ENCODE measurements at regions not wholly inside any gene's neighbourhood (a gene's known extent, or its start where the extent isn't known, plus 50 kb on each side); places are given as distances from the start of the nearest gene placed in this dataset.

DNA sequence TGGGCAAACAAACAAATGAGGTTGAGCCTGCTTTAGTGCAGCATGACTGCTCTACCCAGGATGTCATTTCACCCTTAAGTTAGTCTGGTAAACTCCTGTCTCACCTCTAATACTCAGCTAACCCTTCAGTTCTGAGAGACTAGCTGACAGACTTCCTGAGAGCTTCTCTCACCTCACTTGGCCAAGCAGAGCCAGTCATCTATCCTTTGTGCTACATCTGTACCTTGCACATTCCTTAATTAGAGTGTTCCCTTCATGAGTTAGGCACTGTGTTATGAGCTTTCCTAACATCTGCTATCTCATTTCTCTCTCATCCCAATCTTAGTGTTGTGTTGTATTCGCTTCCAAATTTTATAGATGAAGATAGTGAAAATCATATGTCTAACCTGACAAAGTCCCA, 220.1 kb upstream of the PIK3C3 start:
- Histone ChIP-seq H2BK12ac (ENCODE audit: low read length) (no peak overlapping the region), H3K4me3 (ENCODE audit: low read length in 2 of 2) (no peak overlapping the region), H4K8ac (ENCODE audit: low read depth, low read length) (no peak overlapping the region), H3K23ac (ENCODE audit: low read depth, low read length, poor library complexity) (no peak overlapping the region), H3K18ac (ENCODE audit: low read length) (no peak overlapping the region), H4K91ac (ENCODE audit: low read depth, low read length, poor library complexity) (no peak overlapping the region), H3K4me2 (ENCODE audit: insufficient read depth, low read length, poor library complexity, severe bottlenecking) (no peak overlapping the region), H3K27ac (replicated peaks; ENCODE audit: low read length) (no peak overlapping the region), H2BK15ac (ENCODE audit: low read length) (no peak overlapping the region), H3K9ac (ENCODE audit: low read depth, low read length, poor library complexity) (no peak overlapping the region), H3K4me1 (ENCODE audit: control insufficient read depth in 2 of 2, insufficient read depth in 1 of 2, low read depth in 1 of 2, low read length in 2 of 2) (peaks cover 0 to 3% of the 10 kb centered on the region in 2 donors), H3K36me3 (replicated peaks in 1 of 2; ENCODE audit: control insufficient read depth in 2 of 2, insufficient read depth in 2 of 2, low read length in 2 of 2) (no peaks in the 10 kb centered on the region), H3K9me3 (replicated peaks in 1 of 2; ENCODE audit: control insufficient read depth in 2 of 2, insufficient read depth in 1 of 2, low read depth in 1 of 2, low read length in 2 of 2) (no peaks in the 10 kb centered on the region), H3K4ac (ENCODE audit: low read length) (no peak overlapping the region), H2BK5ac (ENCODE audit: low read length) (no peak overlapping the region), H2AK5ac (ENCODE audit: low read depth, low read length) (no peak overlapping the region), H2BK120ac (ENCODE audit: low read depth, low read length) (no peak overlapping the region), H3K79me1 (ENCODE audit: low read depth, low read length) (no peaks in the 10 kb centered on the region), H2AFZ (ENCODE audit: low read length) (no peak overlapping the region), H3K27me3 (ENCODE audit: control insufficient read depth in 3 of 3, insufficient read depth in 3 of 3, low read depth in 1 of 3, low read length in 3 of 3) (no peaks in the 10 kb centered on the region), H3K14ac (ENCODE audit: low read length) (no peak overlapping the region)
- WGBS, 2 donors (ENCODE audit: extremely low coverage in 2 of 2, insufficient read length in 2 of 2, insufficient replicate concordance in 1 of 2), result no CpG with 5 or more reads among the region's 1 CpG
- DNase-seq (ENCODE audit: low spot score), result no peak

- no peak overlapping the region for H2BK15ac ChIP-seq (ENCODE audit: low read length)
- no peak overlapping the region for H3K14ac ChIP-seq (ENCODE audit: low read length)
- no peaks in the 10 kb centered on the region for H3K9me3 ChIP-seq (replicated peaks in 1 of 2; ENCODE audit: control insufficient read depth in 2 of 2, insufficient read depth in 1 of 2, low read depth in 1 of 2, low read length in 2 of 2)
- no peak overlapping the region for H4K91ac ChIP-seq (ENCODE audit: low read depth, low read length, poor library complexity)
- H2AK5ac ChIP-seq (ENCODE audit: low read depth, low read length), result no peak overlapping the region
- no peak overlapping the region for H2BK12ac ChIP-seq (ENCODE audit: low read length)
- no peak overlapping the region for H4K8ac ChIP-seq (ENCODE audit: low read depth, low read length)
- peaks cover 3% of the 10 kb centered on the region in 2 donors for H3K4me1 ChIP-seq (ENCODE audit: control insufficient read depth in 2 of 2, insufficient read depth in 1 of 2, low read depth in 1 of 2, low read length in 2 of 2)
- no peak overlapping the region for H2BK120ac ChIP-seq (ENCODE audit: low read depth, low read length)
- no peak overlapping the region for H3K4ac ChIP-seq (ENCODE audit: low read length)
- H2AFZ ChIP-seq (ENCODE audit: low read length), result no peak overlapping the region
- no peaks in the 10 kb centered on the region for H3K36me3 ChIP-seq (replicated peaks in 1 of 2; ENCODE audit: control insufficient read depth in 2 of 2, insufficient read depth in 2 of 2, low read length in 2 of 2)
- H3K79me1 ChIP-seq (ENCODE audit: low read depth, low read length), result no peaks in the 10 kb centered on the region
- no peak overlapping the region for H3K27ac ChIP-seq (replicated peaks; ENCODE audit: low read length)
- no peaks in the 10 kb centered on the region for H3K27me3 ChIP-seq (ENCODE audit: control insufficient read depth in 3 of 3, insufficient read depth in 3 of 3, low read depth in 1 of 3, low read length in 3 of 3)
- no peak overlapping the region for H2BK5ac ChIP-seq (ENCODE audit: low read length)
- H3K9ac ChIP-seq (ENCODE audit: low read depth, low read length, poor library complexity), result no peak overlapping the region
- no peak overlapping the region for H3K4me2 ChIP-seq (ENCODE audit: insufficient read depth, low read length, poor library complexity, severe bottlenecking)
- no peak overlapping the region for H3K23ac ChIP-seq (ENCODE audit: low read depth, low read length, poor library complexity)
- no peak overlapping the region for H3K4me3 ChIP-seq (ENCODE audit: low read length in 2 of 2)
- no CpG with 5 or more reads among the region's 2 CpGs for WGBS, 2 donors (ENCODE audit: extremely low coverage in 2 of 2, insufficient read length in 2 of 2, insufficient replicate concordance in 1 of 2)
- DNase-seq (ENCODE audit: low spot score), result no peak
- H3K18ac ChIP-seq (ENCODE audit: low read length), result no peak overlapping the region
These were observed 222.7 kb upstream of the PIK3C3 start for GRCh38 chr18:41732356-41732755.

DNA sequence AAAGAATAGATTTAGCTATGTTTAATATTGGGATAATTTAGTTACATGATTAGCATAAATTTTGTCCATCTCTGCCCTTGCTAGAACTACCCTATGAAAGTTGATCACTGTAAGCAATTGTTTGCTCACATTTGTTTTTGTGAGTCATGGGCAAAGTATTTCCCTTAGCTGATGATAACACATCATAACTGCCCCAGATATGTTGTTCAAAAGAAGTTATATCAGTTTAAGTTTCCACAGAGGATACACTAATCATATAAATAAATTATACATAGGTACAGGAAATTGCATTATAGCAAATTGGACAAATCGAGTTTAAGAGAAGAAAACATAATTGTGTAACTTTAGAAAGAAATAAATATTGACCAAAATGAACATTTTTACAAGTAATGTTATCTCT, 223.2 kb upstream of the PIK3C3 start:
- no peak overlapping the region for H3K9ac ChIP-seq (ENCODE audit: low read depth, low read length, poor library complexity)
- WGBS, 2 donors (ENCODE audit: extremely low coverage in 2 of 2, insufficient read length in 2 of 2, insufficient replicate concordance in 1 of 2), result no CpG with 5 or more reads among the region's 1 CpG
- no peak overlapping the region for H3K4me2 ChIP-seq (ENCODE audit: insufficient read depth, low read length, poor library complexity, severe bottlenecking)
- H3K9me3 ChIP-seq (replicated peaks in 1 of 2; ENCODE audit: control insufficient read depth in 2 of 2, insufficient read depth in 1 of 2, low read depth in 1 of 2, low read length in 2 of 2), result no peaks in the 10 kb centered on the region
- no peak overlapping the region for H3K27ac ChIP-seq (replicated peaks; ENCODE audit: low read length)
- no peak overlapping the region for H2BK120ac ChIP-seq (ENCODE audit: low read depth, low read length)
- no peak overlapping the region for H2AFZ ChIP-seq (ENCODE audit: low read length)
- no peak overlapping the region for H2BK12ac ChIP-seq (ENCODE audit: low read length)
- no peak overlapping the region for H4K8ac ChIP-seq (ENCODE audit: low read depth, low read length)
- H3K18ac ChIP-seq (ENCODE audit: low read length), result no peak overlapping the region
- no peak overlapping the region for H3K23ac ChIP-seq (ENCODE audit: low read depth, low read length, poor library complexity)
- no peak overlapping the region for H3K4me3 ChIP-seq (ENCODE audit: low read length in 2 of 2)
- H3K14ac ChIP-seq (ENCODE audit: low read length), result no peak overlapping the region
- H2BK5ac ChIP-seq (ENCODE audit: low read length), result no peak overlapping the region
- no peak overlapping the region for H2AK5ac ChIP-seq (ENCODE audit: low read depth, low read length)
- H3K79me1 ChIP-seq (ENCODE audit: low read depth, low read length), result no peaks in the 10 kb centered on the region
- no peak for DNase-seq (ENCODE audit: low spot score)
- H3K4ac ChIP-seq (ENCODE audit: low read length), result no peak overlapping the region
- no peaks in the 10 kb centered on the region for H3K36me3 ChIP-seq (replicated peaks in 1 of 2; ENCODE audit: control insufficient read depth in 2 of 2, insufficient read depth in 2 of 2, low read length in 2 of 2)
- peaks cover 3% of the 10 kb centered on the region in 2 donors for H3K4me1 ChIP-seq (ENCODE audit: control insufficient read depth in 2 of 2, insufficient read depth in 1 of 2, low read depth in 1 of 2, low read length in 2 of 2)
- no peak overlapping the region for H2BK15ac ChIP-seq (ENCODE audit: low read length)
- H3K27me3 ChIP-seq (ENCODE audit: control insufficient read depth in 3 of 3, insufficient read depth in 3 of 3, low read depth in 1 of 3, low read length in 3 of 3), result no peaks in the 10 kb centered on the region
- no peak overlapping the region for H4K91ac ChIP-seq (ENCODE audit: low read depth, low read length, poor library complexity)

- H4K8ac ChIP-seq (ENCODE audit: low read depth, low read length), result no peak overlapping the region
- no peak overlapping the region for H3K27ac ChIP-seq (replicated peaks; ENCODE audit: low read length)
- H3K4ac ChIP-seq (ENCODE audit: low read length), result no peak overlapping the region
- no peak overlapping the region for H2BK120ac ChIP-seq (ENCODE audit: low read depth, low read length)
- DNase-seq (ENCODE audit: low spot score), result no peak
- peak overlapping the region; percentile 13 for H3K18ac ChIP-seq (ENCODE audit: low read length)
- H3K23ac ChIP-seq (ENCODE audit: low read depth, low read length, poor library complexity), result no peak overlapping the region
- no peak overlapping the region for H4K91ac ChIP-seq (ENCODE audit: low read depth, low read length, poor library complexity)
- H3K4me1 ChIP-seq (ENCODE audit: control insufficient read depth in 2 of 2, insufficient read depth in 1 of 2, low read depth in 1 of 2, low read length in 2 of 2), result peaks cover 7 to 9% of the 10 kb centered on the region in 2 donors
- H3K14ac ChIP-seq (ENCODE audit: low read length), result no peak overlapping the region
- H2BK15ac ChIP-seq (ENCODE audit: low read length), result no peak overlapping the region
- no peak overlapping the region for H3K4me2 ChIP-seq (ENCODE audit: insufficient read depth, low read length, poor library complexity, severe bottlenecking)
- no peak overlapping the region for H3K4me3 ChIP-seq (ENCODE audit: low read length in 2 of 2)
- no peak overlapping the region for H2BK5ac ChIP-seq (ENCODE audit: low read length)
- no peaks in the 10 kb centered on the region for H3K79me1 ChIP-seq (ENCODE audit: low read depth, low read length)
- no peaks in the 10 kb centered on the region for H3K27me3 ChIP-seq (ENCODE audit: control insufficient read depth in 3 of 3, insufficient read depth in 3 of 3, low read depth in 1 of 3, low read length in 3 of 3)
- no peak overlapping the region for H2AK5ac ChIP-seq (ENCODE audit: low read depth, low read length)
- H3K9me3 ChIP-seq (replicated peaks in 1 of 2; ENCODE audit: control insufficient read depth in 2 of 2, insufficient read depth in 1 of 2, low read depth in 1 of 2, low read length in 2 of 2), result no peaks in the 10 kb centered on the region
- H3K36me3 ChIP-seq (replicated peaks in 1 of 2; ENCODE audit: control insufficient read depth in 2 of 2, insufficient read depth in 2 of 2, low read length in 2 of 2), result no peaks in the 10 kb centered on the region
- H2AFZ ChIP-seq (ENCODE audit: low read length), result no peak overlapping the region
- peak overlapping the region; percentile 69 for H2BK12ac ChIP-seq (ENCODE audit: low read length)
- no CpG with 5 or more reads among the region's 6 CpGs for WGBS, 2 donors (ENCODE audit: extremely low coverage in 2 of 2, insufficient read length in 2 of 2, insufficient replicate concordance in 1 of 2)
- no peak overlapping the region for H3K9ac ChIP-seq (ENCODE audit: low read depth, low read length, poor library complexity)
These were observed 230.8 kb upstream of the PIK3C3 start for GRCh38 chr18:41724195-41724594.

Measured in neuronal stem cell (in vitro differentiated cells).